ENCODE measurements at regions not wholly inside any gene's neighbourhood (a gene's known extent, or its start where the extent isn't known, plus 50 kb on each side); places are given as distances from the start of the nearest gene placed in this dataset.

DNA sequence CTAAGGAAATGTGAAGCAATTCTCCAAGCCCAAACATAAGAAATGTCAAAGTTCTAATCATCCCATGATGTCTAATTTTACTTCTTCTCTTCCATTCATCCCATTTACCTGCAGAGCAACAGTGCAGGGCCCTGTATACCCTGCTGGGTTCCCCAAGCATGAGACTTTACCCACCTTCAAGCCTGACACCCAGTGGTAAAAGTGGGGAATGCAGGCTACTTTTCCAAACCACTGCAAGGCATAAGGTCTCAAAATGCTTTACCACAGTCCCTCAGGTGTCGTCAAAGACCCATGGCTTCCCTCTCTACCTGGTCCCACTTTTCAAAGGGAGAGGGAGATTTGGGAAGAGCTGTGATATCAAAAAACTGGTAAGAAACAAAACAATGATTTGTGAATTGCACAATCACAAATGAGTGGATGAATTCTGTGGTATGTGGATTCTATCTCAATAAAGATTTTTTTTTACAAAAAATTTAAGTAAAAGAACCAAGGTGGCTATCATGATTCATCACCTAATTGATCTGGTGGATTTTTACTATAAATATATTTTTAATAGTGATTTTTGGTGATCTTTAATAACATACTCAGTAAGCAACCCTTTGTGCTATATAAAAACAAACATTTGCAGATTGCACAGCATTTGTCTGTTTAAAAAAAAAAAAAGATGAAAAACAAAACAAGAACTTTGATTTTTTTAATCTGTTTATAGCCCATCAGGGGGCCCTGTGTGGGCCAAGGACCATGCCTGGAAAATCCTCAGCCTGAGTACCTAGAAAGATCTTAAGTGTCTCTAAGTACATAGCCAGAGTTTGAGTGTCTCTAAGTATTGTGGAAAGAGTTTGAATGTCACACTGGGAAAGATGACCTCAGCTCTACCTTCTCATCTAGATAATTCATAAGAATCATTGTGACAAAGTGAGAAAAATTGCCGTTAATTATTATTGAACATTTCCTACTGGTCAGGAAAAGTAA, 73.1 kb upstream of the GJB5 start:
- Histone ChIP-seq H3K4me1 (peaks cover 2% of the 10 kb centered on the region), H3K9me3 (no peaks in the 10 kb centered on the region), H3K4me3 (no peak overlapping the region), H3K27me3 (peaks cover 5% of the 10 kb centered on the region), H3K27ac (no peak overlapping the region), H3K36me3 (no peaks in the 10 kb centered on the region)
- 40% methylated on average over 2 of the region's 2 CpGs for WGBS
- TF ChIP-seq POLR2AphosphoS5 (IDR thresholded peaks at IDR 0.05) = no peak
- TF ChIP-seq, protein P1, sequence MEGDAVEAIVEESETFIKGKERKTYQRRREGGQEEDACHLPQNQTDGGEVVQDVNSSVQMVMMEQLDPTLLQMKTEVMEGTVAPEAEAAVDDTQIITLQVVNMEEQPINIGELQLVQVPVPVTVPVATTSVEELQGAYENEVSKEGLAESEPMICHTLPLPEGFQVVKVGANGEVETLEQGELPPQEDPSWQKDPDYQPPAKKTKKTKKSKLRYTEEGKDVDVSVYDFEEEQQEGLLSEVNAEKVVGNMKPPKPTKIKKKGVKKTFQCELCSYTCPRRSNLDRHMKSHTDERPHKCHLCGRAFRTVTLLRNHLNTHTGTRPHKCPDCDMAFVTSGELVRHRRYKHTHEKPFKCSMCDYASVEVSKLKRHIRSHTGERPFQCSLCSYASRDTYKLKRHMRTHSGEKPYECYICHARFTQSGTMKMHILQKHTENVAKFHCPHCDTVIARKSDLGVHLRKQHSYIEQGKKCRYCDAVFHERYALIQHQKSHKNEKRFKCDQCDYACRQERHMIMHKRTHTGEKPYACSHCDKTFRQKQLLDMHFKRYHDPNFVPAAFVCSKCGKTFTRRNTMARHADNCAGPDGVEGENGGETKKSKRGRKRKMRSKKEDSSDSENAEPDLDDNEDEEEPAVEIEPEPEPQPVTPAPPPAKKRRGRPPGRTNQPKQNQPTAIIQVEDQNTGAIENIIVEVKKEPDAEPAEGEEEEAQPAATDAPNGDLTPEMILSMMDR (IDR thresholded peaks at IDR 0.05) = peak; percentile 10 to 72
- no peak for DNase-seq (ENCODE audit: low spot score in 2 of 2)

DNA sequence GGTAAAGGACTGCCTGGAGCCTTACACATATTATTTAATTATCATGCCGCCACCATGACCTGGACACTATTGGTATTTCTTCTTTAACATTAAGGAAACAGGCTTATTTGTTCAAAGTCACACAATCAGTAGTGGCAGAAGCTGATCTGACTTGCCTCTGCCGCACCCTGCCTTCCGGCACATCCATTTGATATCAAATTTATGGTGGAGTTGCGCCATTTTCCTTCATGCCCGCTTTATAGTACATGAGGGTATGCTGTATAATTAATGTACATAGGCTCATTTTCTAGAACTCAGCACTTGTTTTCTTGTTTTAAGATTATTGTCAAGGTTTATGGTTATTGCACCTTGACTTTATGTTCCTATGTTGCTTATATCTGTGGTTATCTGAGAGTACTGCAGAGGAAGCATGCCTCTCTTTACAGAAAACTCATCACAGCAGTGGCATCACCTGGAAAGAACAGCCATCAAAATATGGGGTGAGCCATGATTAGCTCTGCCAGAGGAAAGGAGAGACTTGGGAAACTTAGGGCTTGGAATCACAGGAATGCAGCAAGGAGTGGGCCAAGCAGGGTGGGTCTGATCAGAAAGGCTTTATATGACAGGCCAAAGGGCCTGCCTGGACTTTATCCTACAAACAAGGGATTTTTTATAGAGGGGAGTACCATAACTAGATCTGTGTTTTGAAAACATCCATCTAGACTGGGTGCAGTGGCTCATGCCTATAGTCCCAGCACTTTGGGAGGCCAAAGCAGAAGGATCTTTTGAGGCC, 72.2 kb upstream of the GJB5 start:
- WGBS = 77% methylated on average over 5 of the region's 5 CpGs
- TF ChIP-seq POLR2A (IDR thresholded peaks at IDR 0.05) (no peak), POLR2AphosphoS5 (IDR thresholded peaks at IDR 0.05) (no peak), EP300 (IDR thresholded peaks at IDR 0.05) (no peak)
- TF ChIP-seq, protein P1 (IDR thresholded peaks at IDR 0.05) = no peak
- Histone ChIP-seq H3K4me1 (peaks cover 2% of the 10 kb centered on the region), H3K27me3 (peaks cover 5% of the 10 kb centered on the region), H3K4me3 (no peak overlapping the region), H3K27ac (no peak overlapping the region), H3K36me3 (no peaks in the 10 kb centered on the region), H3K9me3 (no peaks in the 10 kb centered on the region)
- DNase-seq (ENCODE audit: low spot score in 2 of 2) = no peak

DNA sequence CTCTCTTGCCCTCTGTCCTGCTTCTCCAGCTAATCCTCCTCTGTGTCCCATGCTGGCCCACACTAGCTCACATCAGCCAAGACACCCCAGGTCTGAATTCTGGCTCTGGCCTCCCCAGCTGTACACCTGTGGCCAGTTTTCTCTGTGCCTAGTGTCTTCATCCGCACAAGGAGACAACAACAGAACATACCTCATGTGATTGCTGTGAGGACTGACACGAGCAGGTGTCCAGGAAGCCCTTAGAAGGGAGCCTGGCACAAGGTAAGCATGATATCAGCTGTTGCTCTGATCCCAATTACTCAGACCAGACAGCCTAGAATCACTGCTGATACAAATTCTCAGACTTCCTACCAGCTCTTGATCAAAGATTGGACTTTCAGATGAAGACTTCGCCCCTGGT, 71.2 kb upstream of the GJB5 start:
- no peak overlapping the region for H3K4me3 ChIP-seq
- DNase-seq (ENCODE audit: low spot score in 2 of 2) = no peak
- peaks cover 2% of the 10 kb centered on the region for H3K4me1 ChIP-seq
- 70% methylated on average over 3 of the region's 3 CpGs for WGBS
- peaks cover 12% of the 10 kb centered on the region for H3K27me3 ChIP-seq
- no peak overlapping the region for H3K27ac ChIP-seq
- H3K36me3 ChIP-seq = no peaks in the 10 kb centered on the region
- H3K9me3 ChIP-seq = no peaks in the 10 kb centered on the region
- no peak for TF ChIP-seq POLR2AphosphoS5 (IDR thresholded peaks at IDR 0.05)

DNA sequence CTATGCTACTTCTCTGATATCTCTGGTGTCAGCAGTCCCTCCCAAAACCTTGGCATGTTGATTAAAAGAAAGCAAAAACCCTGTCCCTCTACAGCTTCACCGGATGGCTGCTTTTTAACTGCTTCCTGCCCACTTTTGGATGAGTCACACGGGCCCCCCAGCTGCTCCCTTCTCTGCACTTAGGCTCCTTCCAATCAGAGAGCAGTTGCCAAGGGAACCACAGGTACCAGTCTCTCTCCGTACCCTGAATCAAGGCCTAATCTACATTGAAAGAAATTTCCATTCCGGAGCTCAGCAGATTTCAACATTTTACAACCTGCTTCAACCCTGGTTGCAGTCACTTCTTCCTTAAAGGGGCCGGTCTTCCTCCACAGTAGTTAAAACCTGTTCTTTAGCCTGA, 70.6 kb upstream of the GJB5 start:
- DNase-seq (ENCODE audit: low spot score in 2 of 2) = no peak
- H3K36me3 ChIP-seq = no peaks in the 10 kb centered on the region
- H3K4me1 ChIP-seq = peaks cover 2% of the 10 kb centered on the region
- no peak overlapping the region for H3K27ac ChIP-seq
- WGBS = 14% methylated on average over 5 of the region's 5 CpGs
- TF ChIP-seq, protein P1 (IDR thresholded peaks at IDR 0.05) = no peak
- TF ChIP-seq POLR2A (IDR thresholded peaks at IDR 0.05) (no peak), POLR2AphosphoS5 (IDR thresholded peaks at IDR 0.05) (no peak), EP300 (IDR thresholded peaks at IDR 0.05) (no peak)
- peaks cover 17% of the 10 kb centered on the region for H3K27me3 ChIP-seq
- H3K4me3 ChIP-seq = no peak overlapping the region
- H3K9me3 ChIP-seq = no peaks in the 10 kb centered on the region

DNA sequence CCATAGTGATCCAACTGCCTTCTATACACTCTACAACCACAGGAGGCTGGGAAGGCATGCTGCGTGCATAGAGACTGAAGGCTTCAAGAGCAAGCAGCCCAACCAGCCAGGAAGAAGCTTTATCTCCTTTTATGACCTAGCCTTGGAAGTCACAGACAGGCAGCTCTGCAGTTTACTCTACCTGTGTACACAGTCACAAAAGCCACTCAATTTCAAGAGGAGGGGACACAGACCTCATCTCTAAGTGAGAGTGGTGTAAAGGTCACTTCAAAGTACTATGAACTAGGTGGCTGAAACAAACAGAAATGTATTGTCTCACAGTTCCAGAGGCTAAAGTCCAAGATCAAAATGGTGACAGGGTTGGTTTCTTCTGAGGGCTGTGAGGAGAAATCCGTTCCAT, 69.6 kb upstream of the GJB5 start:
- H3K4me1 ChIP-seq = peaks cover 2% of the 10 kb centered on the region
- 70% methylated on average over 2 of the region's 2 CpGs for WGBS
- TF ChIP-seq EP300 (IDR thresholded peaks at IDR 0.05) (no peak), POLR2A (IDR thresholded peaks at IDR 0.05) (no peak), POLR2AphosphoS5 (IDR thresholded peaks at IDR 0.05) (no peak)
- TF ChIP-seq, protein P1 (IDR thresholded peaks at IDR 0.05) = no peak

More for the DNA sequence above, 69.6 kb upstream of the GJB5 start:
- no peaks in the 10 kb centered on the region for H3K36me3 ChIP-seq
- no peaks in the 10 kb centered on the region for H3K9me3 ChIP-seq
- no peak for DNase-seq (ENCODE audit: low spot score in 2 of 2)
- H3K27ac ChIP-seq = no peak overlapping the region
- H3K4me3 ChIP-seq = no peak overlapping the region
- H3K27me3 ChIP-seq = peaks cover 20% of the 10 kb centered on the region
